ENCODE measurements at regions not wholly inside any gene's neighbourhood (a gene's known extent, or its start where the extent isn't known, plus 50 kb on each side); places are given as distances from the start of the nearest gene placed in this dataset.
"Not testable (repeated sequence)": the region's sequence is repeated elsewhere in the genome, so short reads cannot be mapped to it uniquely, and the experiment has no call there.

DNA sequence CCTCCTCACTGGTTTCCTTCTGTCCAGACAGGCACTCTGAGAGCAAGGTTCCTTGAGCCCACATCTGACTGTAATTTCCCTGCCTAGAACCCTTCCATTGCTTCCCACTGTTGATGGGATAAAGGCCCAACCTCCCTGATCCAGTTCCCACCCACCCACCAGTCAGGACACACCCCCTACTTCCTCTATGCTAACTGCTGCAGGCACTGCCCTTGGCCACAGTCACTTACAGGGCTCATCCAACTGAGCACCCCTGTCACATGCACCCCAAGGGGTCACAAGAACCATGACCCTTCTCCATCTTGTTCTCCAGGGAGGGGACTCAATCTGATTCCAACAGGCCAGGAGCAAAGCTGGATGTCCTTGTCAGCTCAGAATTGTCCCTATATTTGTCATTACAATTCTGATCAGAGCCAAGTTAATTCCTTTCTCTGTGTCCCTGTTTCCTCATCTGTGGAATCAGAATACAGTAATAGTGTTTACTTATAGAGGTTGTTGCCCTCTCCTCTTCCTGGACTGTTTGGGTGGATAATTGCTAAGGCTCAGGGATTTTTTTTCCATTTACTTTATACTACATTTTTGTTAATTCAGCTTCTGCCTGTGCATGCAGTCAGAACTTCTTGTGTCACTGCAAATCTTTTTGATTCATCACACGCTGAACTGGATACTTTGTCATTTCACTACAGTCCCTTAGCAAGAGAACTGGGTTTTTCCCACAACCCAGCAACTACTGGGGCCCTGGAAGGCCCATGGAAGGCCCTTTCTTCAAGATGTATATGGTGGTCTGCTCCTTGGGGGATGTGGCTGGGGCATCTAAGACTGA lies 105.6 kb upstream of the MAMLD1 start:
- no peak for DNase-seq (ENCODE audit: low read depth, low spot score)
- no peak overlapping the region for H3K4me3 ChIP-seq (ENCODE audit: low read length)

DNA sequence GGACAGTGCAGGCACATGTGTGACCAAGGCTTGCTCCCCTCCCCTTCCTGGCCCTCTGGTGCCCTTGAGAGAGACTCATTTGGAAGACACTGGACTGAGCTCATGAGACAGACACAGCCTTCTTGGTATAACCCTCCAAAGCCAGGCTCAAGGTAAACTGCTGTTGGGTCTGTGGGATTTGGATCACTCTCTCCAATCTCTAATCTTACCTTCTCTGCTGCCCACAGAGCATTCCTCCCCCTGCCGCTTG lies 105.0 kb upstream of the MAMLD1 start:
- DNase-seq (ENCODE audit: low read depth, low spot score), result no peak
- no peak overlapping the region for H3K4me3 ChIP-seq (ENCODE audit: low read length)

DNA sequence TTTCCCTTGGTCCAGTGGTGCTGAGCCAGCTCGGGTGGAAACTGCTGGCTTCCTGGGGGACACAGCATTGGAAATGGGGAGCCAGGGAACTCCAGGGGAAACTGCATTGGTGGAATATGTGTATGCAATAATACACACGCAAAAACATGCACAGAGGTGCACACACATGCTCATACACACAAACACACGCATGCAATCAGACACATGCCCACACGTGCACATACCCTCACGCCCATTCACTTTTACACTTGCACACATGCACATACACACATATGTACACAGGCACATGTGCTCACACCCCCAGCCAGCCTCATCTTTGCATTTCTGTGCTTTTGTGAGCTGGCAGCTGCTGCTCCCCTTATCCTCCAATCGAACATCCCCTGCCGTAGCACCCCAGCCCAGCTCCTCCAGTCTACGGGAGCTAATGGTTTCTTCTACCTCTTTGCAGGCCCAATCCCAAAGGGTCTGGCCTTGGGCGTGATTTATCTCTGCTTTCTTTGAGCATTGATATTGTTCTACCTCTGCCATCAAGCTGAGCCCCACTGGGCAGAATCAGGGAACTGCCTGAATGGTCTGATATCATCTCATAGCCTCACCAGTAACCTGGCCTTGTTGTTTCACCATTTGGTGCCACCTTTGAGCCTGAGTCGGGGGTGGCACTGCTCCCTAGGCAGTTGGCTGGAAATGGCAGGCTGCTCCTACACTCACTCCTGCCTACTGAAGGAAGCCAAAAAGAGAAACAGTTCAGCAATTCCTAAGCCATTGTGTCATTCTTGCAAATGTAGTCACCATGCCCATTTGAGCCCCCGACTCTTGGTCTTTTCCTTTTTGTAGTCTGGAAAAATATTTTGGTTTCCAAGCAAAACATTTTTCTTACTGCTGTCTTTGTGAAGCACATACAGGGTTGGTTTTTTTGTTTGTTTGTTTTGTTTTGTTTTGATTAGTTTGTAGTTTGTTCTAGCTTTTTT lies 104.4 kb upstream of the MAMLD1 start:
- DNase-seq (ENCODE audit: low read depth, low spot score), result no peak
- H3K4me3 ChIP-seq (ENCODE audit: low read length), result no peak overlapping the region

DNA sequence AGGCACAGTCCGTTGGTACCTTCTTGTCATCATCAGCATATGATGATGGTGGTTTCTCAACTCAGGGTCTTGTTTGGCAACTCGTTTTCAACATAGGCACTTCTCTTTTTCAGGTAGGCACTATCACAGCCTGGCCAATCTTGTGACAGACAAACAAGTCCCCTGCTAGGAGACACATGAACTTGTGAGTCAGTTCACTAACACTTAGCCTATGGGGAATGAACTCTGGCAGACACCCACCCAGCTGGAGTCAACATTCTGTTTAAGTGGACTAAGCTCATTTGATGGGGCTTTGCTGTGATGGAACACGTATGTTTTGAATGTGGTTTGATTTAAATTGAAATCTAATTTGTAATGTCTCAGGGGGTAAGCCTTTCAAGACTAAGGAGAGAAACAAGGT lies 100.7 kb upstream of the MAMLD1 start:
- DNase-seq (ENCODE audit: low read depth, low spot score), result no peak
- no peak overlapping the region for H3K4me3 ChIP-seq (ENCODE audit: low read length)

DNA sequence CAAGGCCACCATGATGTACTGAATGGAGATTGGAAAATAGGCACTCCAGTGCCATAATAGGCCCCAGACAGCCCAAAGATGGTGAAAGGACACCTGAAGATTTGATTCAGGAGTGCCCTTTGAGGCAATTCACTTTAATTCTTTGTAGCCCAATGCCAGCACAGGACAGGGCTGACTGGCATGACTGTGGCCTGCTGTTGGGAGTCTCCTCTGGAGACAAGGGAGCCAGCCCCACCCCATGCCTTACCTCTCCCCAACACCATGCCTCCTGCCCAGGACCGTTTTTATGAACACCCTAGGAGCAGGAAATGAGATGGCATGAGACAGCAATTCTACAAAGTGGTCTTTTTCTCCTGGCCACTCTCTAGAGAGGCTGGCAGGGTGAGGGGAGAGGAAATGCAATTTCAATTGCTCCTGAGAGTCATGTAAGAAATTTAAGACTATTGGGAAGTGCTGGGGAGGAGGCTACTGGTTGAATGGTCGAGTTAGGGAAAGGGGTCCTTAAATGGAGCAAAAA lies 94.2 kb upstream of the MAMLD1 start:
- no peak overlapping the region for H3K4me3 ChIP-seq (ENCODE audit: low read length)
- DNase-seq (ENCODE audit: low read depth, low spot score), result no peak

DNA sequence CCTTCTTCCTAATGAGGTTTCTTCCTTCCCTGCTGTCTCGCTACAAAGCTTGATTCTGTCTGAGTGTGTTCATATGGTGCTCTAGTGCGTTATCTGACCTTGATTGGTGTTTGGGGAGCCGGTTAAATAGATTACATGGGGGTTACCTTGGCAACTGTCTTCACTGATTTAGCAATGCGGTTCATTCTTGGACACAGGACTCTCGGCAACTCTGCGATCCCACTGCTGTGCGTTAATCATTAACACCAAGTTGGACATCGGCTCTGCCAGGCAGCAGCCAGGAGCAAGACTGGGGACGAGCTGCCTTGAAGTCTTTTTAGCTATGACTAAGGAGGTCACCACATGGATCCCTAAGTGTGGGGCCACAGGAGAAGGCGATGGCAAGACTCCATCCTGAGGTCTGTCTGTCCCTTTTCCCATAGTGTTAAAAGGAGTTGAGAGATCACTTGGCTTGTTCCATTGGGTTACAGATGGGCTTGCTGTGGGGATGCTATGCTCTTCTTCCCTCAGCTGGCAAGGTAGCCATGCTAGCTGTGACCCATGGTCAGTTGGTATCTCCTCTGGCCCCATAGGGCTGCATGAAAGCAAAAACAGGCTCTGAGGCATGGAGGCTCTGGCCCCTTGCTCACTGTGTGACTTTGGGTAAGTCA lies 93.4 kb upstream of the MAMLD1 start:
- H3K4me3 ChIP-seq (ENCODE audit: low read length), result no peak overlapping the region
- DNase-seq (ENCODE audit: low read depth, low spot score), result no peak

DNA sequence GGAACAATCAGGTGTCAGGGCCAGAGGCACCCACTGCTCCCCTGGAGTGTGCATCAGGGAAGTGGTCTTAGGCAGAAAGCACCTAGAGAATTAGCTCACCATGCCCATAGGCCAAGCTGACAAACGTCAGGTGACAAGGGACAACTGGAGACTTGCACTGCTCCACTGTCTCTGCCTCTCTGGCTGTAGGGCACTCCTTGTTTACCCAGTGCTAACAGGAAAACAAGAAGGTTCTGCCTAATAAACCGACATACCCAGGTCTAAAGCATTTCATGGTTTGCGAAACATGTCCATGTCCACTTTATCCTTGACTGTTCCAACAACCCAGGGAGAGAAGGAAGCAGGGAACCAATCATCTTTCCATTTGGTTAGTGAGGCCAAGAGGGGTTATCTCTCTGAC lies 92.5 kb upstream of the MAMLD1 start:
- no peak for DNase-seq (ENCODE audit: low read depth, low spot score)
- no peak overlapping the region for H3K4me3 ChIP-seq (ENCODE audit: low read length)

GRCh38 chrX:150273575-150274294 lies 89.4 kb upstream of the MAMLD1 start:
- not testable (repeated sequence) for DNase-seq (ENCODE audit: low read depth, low spot score); H3K4me3 ChIP-seq (ENCODE audit: low read length)

- no peak overlapping the region for H3K4me3 ChIP-seq (ENCODE audit: low read length)
- DNase-seq (ENCODE audit: low read depth, low spot score), result no peak
These were observed 80.2 kb upstream of the MAMLD1 start for GRCh38 chrX:150282953-150283352.

DNA sequence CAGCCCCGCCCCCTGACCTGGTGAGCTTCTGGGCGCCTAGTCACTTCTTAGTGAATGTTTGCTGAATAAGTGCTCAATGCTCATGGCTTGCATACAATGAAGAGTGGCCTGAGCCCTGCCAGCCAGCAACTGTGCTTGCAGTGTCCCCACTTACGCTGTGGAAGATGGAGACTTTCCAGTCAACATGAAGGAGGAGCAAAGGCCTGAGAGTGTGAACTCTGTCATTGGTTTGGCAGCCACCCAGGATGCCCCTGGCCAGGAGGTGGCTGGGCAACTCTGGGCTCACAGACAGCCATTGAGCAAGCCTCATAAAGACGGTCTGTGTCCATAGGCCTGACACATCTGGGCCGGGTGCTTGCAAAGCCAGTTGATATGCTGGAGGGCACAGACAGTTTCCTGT lies 72.1 kb upstream of the MAMLD1 start:
- no peak overlapping the region for H3K4me3 ChIP-seq (ENCODE audit: low read length)
- DNase-seq (ENCODE audit: low read depth, low spot score), result no peak

- H3K4me3 ChIP-seq (ENCODE audit: low read length), result no peak overlapping the region
- DNase-seq (ENCODE audit: low read depth, low spot score), result no peak
These were observed 69.7 kb upstream of the MAMLD1 start for GRCh38 chrX:150293311-150294013.

GRCh38 chrX:150298841-150299551 lies 64.1 kb upstream of the MAMLD1 start:
- no peak for DNase-seq (ENCODE audit: low read depth, low spot score)
- no peak overlapping the region for H3K4me3 ChIP-seq (ENCODE audit: low read length)

DNA sequence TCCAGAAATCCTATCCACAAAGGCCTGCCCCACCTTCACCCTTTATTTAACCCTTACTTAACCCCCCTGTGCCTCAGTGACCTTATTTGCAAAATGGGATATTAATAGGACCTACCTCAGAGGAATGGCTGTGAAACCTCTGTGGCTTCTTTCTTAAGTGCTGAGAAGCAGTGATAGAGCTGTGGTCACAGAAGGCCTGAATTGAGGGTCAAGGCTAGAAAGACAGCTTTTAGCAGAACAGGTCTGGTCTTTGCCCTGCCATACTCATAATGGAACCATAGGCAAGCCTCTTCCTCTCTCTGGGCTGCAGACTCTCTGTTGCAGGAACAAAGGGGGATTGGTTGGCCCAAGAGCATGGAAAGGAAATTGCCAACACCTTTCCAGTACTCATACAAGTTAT lies 63.5 kb upstream of the MAMLD1 start:
- no peak for DNase-seq (ENCODE audit: low read depth, low spot score)
- H3K4me3 ChIP-seq (ENCODE audit: low read length), result no peak overlapping the region

GRCh38 chrX:150303386-150304097 lies 59.6 kb upstream of the MAMLD1 start:
- no peak overlapping the region for H3K4me3 ChIP-seq (ENCODE audit: low read length)
- DNase-seq (ENCODE audit: low read depth, low spot score), result no peak

DNA sequence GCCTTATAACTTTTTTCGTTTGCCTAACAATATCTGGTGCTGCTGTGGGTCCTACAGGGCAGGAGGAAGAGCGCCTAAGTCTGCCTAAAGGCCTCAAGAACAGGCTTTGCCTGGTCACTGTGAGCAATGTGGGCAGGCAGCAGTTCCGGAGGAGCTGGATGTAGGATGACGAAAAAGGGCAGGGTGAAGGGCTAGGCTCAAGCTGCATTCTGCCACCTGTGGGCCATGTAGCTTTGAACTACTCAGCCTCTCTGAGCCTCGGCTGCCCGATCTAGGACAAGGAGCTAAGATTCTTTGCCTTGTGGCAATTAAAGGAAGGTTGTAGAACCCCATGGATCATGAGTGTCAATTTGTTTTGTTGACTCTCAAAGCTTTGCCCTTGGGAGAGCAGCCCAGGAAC lies 57.1 kb upstream of the MAMLD1 start:
- no peak overlapping the region for H3K4me3 ChIP-seq (ENCODE audit: low read length)
- DNase-seq (ENCODE audit: low read depth, low spot score), result no peak

DNA sequence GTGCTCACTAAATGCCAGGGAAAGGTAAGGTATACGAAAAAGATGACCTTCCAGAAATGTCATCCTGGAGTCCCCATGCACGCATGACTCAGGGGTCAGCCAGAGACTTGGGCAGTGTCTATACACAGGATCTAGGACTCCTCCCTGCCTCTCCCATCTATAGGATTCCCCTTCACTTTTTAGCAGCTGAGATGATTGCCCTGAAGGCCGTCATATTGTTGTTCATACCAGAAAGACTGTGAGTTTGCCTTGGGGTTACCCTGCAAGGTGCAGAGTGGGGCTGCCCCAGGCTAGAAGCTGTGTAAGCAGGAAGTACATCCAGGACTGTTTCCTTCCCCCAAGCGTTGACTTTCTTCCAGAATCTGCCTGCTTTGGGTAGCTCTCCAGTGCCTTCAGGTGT lies 55.1 kb upstream of the MAMLD1 start:
- no peak overlapping the region for H3K4me3 ChIP-seq (ENCODE audit: low read length)
- no peak for DNase-seq (ENCODE audit: low read depth, low spot score)

- no peak for DNase-seq (ENCODE audit: low read depth, low spot score)
- H3K4me3 ChIP-seq (ENCODE audit: low read length), result no peak overlapping the region
These were observed 54.5 kb upstream of the MAMLD1 start for GRCh38 chrX:150308532-150309157.
